ENCODE measurements at regions not wholly inside any gene's neighbourhood (a gene's known extent, or its start where the extent isn't known, plus 50 kb on each side); places are given as distances from the start of the nearest gene placed in this dataset.
"Not testable (repeated sequence)": the region's sequence is repeated elsewhere in the genome, so short reads cannot be mapped to it uniquely, and the experiment has no call there.

DNA sequence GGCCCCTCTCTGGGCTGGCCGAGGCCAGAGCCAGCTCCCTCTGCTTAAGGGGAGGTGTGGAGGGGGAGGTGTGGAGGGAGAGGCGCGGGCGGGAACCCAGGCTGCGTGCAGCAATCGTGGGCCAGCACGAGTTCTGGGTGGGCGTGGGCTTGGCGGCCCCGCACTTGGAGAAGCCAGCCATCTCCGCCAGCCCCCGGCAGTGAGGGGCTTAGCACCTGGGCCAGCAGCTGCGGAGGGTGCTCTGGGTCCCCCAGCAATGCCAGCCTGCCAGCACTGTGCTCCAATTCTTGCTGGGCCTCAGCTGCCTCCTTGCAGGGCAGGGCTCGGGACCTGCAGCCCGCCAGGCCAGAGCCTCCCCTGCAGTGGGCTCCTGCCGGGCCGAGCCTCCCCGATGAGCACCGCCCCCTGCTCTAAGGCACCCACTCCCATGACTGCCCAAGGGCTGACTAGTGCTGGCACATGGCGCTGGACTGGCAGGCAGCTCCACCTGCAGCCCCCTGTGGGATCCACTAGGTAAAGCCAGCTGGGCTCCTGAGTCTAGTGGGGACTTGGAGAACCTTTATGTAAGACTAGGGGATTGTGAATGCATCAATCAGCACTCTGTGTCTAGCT, 96.7 kb upstream of the OR9G4 start:
- Mint-ChIP-seq H3K27me3 (peaks cover 1% of the 10 kb centered on the region), H3K9me3 (peaks cover 0 to 2% (median 0%) of the 10 kb centered on the region in 3 donors), H3K4me1 (no peaks in the 10 kb centered on the region), H3K36me3 (no peaks in the 10 kb centered on the region), H3K4me3 (no peak overlapping the region), H3K27ac (no peak overlapping the region)

DNA sequence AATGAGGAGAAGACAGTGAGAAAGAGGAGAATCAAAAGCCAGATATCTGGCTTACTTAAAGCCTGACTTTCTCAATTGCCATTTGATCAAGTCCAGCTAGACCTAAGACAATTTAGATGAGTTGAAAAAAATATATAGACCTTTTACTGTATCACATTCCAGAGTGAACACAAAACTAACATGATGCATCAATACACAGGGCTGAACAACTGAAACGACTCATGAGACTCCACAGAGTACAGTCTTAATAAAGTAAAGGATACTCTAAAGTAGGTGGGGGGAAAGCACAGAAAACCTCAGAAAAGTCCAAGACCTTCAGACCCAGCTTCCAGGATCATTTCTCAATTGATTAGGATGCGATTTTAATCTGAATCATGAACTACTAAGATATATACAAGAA, 95.3 kb upstream of the OR9G4 start:
- Mint-ChIP-seq H3K27ac (no peak overlapping the region), H3K36me3 (no peaks in the 10 kb centered on the region), H3K27me3 (peaks cover 1% of the 10 kb centered on the region), H3K4me3 (no peak overlapping the region), H3K9me3 (peaks cover 0 to 2% (median 0%) of the 10 kb centered on the region in 3 donors), H3K4me1 (no peaks in the 10 kb centered on the region)

DNA sequence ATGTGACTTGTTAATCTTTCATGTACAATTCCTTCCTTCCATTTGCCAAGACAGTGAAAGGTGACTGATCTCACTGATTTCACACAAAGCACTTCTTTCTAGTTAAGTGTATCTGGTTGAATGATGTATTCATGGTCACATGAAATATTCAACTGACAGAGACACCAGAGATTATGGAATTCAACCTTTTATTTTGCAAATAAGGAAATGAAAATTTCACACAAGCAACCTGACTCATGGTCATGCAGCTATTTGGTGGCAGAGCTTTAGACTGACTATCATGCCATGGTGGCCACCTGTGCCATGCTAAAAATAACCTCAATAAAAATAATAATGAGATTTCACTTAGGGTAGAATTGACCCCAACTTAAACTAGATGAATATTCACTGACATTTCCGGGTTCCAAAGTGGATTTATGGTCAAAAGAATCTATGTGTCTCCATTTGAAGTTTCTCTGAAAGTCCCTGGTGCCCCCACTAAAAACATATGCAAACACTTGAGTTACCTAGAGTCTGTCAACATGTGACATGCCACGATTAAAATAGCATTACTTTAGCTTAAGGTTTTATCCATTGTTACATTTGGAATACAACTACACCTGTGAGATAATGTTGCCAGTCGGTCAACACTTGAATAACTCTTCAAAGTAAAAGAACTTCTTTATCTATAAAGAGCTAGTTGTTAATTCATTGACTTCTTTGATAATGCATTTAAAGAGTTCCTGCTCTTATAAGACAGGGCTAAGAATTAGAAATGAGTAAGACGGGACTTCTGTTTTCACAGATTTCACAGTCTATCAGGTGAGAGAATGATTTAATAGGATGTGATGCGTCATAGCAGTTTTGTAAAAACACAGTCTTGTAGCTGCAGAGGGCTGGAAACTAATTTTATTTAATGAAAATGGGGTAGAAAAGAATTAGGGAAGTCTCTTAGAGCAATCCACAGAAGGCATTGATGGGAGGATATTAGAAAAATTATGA, 94.6 kb upstream of the OR9G4 start:
- Mint-ChIP-seq H3K27me3 (peaks cover 1% of the 10 kb centered on the region), H3K4me3 (no peak overlapping the region), H3K9me3 (peaks cover 0 to 1% (median 0%) of the 10 kb centered on the region in 3 donors), H3K4me1 (no peaks in the 10 kb centered on the region), H3K27ac (no peak overlapping the region), H3K36me3 (no peaks in the 10 kb centered on the region)

DNA sequence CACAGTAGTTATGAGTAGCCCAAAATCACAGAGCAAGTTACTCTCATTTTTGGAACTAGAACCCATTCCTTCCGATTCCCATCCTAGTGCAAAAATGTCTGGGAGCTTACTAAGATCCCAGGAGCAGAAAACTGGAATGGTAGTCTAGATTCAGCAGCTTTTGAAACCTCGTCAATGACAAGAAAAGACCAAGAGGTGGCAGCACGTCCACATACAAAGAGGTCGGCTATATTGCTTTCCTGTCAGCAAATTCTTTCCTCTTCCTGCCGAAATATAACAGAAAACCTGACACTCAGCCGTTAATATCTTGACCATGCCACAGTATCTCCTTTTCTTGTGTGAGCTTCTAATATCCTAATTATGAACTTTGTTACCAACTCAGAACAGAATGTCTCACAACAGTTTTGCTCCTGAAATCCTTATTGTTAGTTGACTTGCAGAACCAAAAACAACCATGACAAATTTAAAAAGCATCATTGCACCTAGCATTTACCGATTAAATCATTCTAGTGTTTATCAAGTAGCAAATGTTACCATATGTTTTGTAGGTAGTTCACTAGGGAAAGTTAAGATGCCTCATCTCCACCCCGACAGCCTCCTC, 92.8 kb upstream of the OR9G4 start:
- H3K4me1 Mint-ChIP-seq: no peaks in the 10 kb centered on the region
- peaks cover 0 to 2% (median 1%) of the 10 kb centered on the region in 3 donors for H3K9me3 Mint-ChIP-seq
- no peak overlapping the region for H3K27ac Mint-ChIP-seq
- H3K36me3 Mint-ChIP-seq: no peaks in the 10 kb centered on the region
- H3K4me3 Mint-ChIP-seq: no peak overlapping the region
- peaks cover 1% of the 10 kb centered on the region for H3K27me3 Mint-ChIP-seq

DNA sequence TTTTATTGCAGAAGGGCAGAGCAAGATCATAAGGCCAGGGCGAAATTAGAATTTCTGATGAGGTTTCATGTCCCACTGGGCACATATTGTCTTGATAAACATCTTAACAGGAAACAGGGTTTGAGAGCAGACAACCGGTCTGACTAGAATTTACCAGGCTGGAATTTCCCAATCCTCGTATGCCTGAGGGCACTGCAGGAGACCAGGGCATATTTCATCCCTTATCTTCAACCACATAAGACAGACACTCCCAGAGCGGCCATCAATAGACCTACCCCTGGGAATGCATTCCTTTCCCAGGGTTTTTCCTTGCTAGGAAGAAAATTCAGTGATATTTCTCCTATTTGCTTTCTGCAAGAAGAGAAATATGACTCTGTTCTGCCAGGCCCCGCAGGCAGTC, 78.9 kb upstream of the OR9G4 start:
- not testable (repeated sequence) for H3K27ac Mint-ChIP-seq
- H3K9me3 Mint-ChIP-seq: peaks cover 0 to 22% (median 15%) of the 10 kb centered on the region in 3 donors

DNA sequence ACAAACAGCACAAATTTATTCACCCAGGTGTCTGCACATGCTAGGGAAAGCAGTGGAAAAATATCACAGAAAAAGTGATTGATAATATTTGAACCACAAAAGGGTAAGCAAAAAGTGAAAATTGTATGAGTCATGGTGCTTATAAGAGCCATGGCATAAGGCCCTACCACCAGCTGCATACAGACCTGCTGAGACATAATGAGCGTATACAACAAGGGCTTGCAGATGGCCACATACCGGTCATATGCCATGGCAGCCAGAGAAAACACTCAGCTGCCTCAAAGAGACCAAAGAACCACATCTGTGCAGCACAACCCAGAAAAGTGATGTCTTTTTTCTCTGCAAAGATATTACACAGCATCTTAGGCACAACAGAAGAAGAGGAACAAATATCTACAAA, 71.4 kb upstream of the OR9G4 start:
- H3K27ac Mint-ChIP-seq: no peak overlapping the region
- H3K9me3 Mint-ChIP-seq: peaks cover 0 to 4% (median 3%) of the 10 kb centered on the region in 3 donors

More for the DNA sequence above, 78.9 kb upstream of the OR9G4 start:
- H3K27me3 Mint-ChIP-seq, H3K4me3 Mint-ChIP-seq, H3K4me1 Mint-ChIP-seq, H3K36me3 Mint-ChIP-seq: not testable (repeated sequence)

DNA sequence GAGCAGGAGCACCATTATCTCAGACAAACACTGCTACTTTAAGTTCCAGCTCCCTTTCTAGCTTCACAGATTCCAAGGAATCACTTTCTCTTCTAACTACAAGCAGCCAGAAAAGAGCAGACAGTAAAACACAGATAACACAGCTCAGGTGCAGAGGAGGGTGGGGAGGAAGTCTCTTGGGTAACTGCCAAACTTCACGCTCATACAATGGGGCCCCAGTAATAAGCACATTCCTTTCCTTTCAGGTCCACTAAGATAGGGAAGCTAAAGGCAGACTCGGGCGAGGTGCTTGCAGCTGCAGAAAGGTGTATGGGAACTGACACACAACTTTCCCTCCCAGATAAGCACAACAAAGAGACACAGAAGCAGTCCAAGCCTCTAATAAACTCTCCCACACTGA, 69.2 kb upstream of the OR9G4 start:
- Mint-ChIP-seq H3K27ac (no peak overlapping the region), H3K36me3 (no peaks in the 10 kb centered on the region), H3K27me3 (no peaks in the 10 kb centered on the region), H3K4me3 (no peak overlapping the region), H3K9me3 (peaks cover 1 to 4% (median 3%) of the 10 kb centered on the region in 3 donors), H3K4me1 (no peaks in the 10 kb centered on the region)

More for the DNA sequence above, 71.4 kb upstream of the OR9G4 start:
- no peak overlapping the region for H3K4me3 Mint-ChIP-seq
- H3K27me3 Mint-ChIP-seq: no peaks in the 10 kb centered on the region
- no peaks in the 10 kb centered on the region for H3K36me3 Mint-ChIP-seq
- H3K4me1 Mint-ChIP-seq: no peaks in the 10 kb centered on the region

DNA sequence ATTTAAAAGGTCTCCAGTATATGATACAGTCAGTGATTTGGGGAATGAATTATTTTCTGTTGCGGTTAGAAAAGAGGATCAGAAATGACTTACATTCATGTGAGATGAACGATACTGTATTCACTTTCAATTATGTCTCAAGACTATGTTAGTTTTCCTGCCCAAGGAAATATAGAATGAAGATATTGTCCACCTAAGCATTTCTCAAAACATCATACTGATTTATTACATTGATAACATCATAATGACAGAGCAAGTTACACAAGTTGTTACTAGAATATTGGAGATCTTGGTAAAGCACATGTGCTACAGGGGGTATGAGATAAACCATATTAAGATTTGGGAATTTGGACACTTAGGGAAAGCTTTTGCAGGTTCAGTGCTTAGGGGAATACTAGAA, 67.8 kb upstream of the OR9G4 start:
- Mint-ChIP-seq H3K9me3 (peaks cover 1 to 4% (median 3%) of the 10 kb centered on the region in 3 donors), H3K36me3 (no peaks in the 10 kb centered on the region), H3K4me1 (no peaks in the 10 kb centered on the region), H3K27me3 (no peaks in the 10 kb centered on the region), H3K4me3 (no peak overlapping the region), H3K27ac (no peak overlapping the region)

DNA sequence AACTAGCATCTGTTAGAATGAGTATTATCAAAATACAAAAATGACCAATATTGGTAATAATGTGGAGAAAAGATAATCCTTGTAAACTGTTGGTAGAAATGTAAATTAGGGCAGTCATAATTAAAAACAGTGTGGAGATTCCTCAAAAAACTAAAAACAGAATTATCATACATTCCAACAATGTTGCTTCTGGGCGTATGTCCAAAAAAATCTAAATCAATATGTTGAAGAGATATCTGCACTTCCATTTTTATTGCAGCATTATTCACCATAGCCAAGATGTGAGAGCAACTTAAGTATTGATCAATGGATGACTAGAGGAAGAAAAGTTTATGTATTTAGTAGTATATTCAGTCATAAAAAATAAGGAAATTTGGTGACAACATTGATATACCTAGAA, 59.8 kb upstream of the OR9G4 start:
- Mint-ChIP-seq H3K27ac (no peak overlapping the region), H3K4me1 (no peaks in the 10 kb centered on the region), H3K4me3 (no peak overlapping the region)

DNA sequence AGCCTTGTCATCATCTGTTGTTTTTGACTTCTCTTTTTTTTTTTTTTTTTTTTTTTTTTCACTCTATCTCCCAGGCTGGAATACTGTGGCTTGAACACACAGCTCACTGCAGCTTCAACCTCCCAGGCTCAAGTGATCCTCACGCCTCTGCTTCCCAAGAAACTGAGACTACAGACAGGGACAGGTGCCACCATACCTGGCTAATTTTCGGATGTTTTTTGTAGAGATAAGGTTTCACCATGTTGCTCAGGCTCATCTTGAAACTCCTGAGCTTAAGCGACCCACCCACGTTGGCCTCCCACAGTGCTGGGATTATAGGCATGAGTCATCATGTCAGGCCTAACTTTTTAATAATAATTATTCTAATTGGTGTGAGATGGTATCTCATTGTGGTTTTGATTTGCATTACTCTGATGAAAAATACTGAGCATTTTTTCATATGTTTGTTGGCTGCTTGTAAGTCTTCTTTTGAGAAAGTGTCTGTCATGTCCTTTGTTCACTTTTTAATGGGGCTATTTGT, 51.3 kb upstream of the OR9G4 start:
- Mint-ChIP-seq H3K4me1 (no peaks in the 10 kb centered on the region), H3K27me3 (no peaks in the 10 kb centered on the region), H3K36me3 (no peaks in the 10 kb centered on the region), H3K4me3 (no peak overlapping the region), H3K27ac (no peak overlapping the region), H3K9me3 (peaks cover 0 to 9% (median 2%) of the 10 kb centered on the region in 3 donors)

More for the DNA sequence above, 59.8 kb upstream of the OR9G4 start:
- Mint-ChIP-seq H3K36me3 (no peaks in the 10 kb centered on the region), H3K9me3 (peaks cover 0 to 21% (median 4%) of the 10 kb centered on the region in 3 donors), H3K27me3 (no peaks in the 10 kb centered on the region)
